ENCODE measurements at regions not wholly inside any gene's neighbourhood (a gene's known extent, or its start where the extent isn't known, plus 50 kb on each side); places are given as distances from the start of the nearest gene placed in this dataset.

- Mint-ChIP-seq H3K36me3 (no peaks in the 10 kb centered on the region), H3K27me3 (peaks cover 3% of the 10 kb centered on the region), H3K27ac (no peak overlapping the region), H3K4me3 (no peak overlapping the region), H3K4me1 (ENCODE audit: low read depth) (peaks cover 55% of the 10 kb centered on the region), H3K9me3 (no peaks in the 10 kb centered on the region)
- CTCF ChIA-PET = interaction anchor here (1.8 to 12.9 kb wide), 2 partner anchors 24 to 172 kb away, joined by 6 to 281 read pairs; no protein-coding TSS in a partner anchor
- intact Hi-C loops (cut with micrococcal nuclease) = no loop called here
- POLR2A ChIA-PET = no interaction called here
- DNase-seq = no peak
Measured at GRCh38 chr16:85991856-85992255, 92.9 kb downstream of the IRF8 start.

DNA sequence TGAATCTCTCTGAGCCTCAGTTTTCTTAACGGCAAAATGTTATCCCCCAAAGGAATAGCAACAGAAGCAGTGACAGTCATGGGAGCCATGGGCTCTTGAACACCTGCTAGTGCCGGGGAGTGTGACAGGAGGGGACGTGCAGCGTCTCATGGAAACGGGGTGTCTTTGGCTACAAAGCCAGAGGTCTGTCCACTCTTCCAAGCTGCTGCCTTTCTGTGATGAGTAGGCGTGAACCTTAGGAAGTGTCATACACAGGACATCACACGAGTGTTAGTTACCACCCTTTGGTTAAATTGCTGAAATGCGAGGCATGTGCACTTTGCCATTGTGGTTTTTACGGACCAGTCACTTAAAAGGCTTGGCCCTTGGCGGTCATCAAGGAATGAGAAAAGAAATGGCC lies 93.4 kb downstream of the IRF8 start:
- DNase-seq = no peak
- H3K36me3 Mint-ChIP-seq = no peaks in the 10 kb centered on the region
- no peak overlapping the region for H3K27ac Mint-ChIP-seq
- POLR2A ChIA-PET = no interaction called here
- H3K4me3 Mint-ChIP-seq = no peak overlapping the region
- CTCF ChIA-PET = interaction anchor here (0.6 to 12.9 kb wide), 2 partner anchors 81 to 172 kb away, joined by 5 to 281 read pairs; no protein-coding TSS in a partner anchor
- no peaks in the 10 kb centered on the region for H3K9me3 Mint-ChIP-seq
- H3K4me1 Mint-ChIP-seq (ENCODE audit: low read depth) = peaks cover 50% of the 10 kb centered on the region
- intact Hi-C loops (cut with micrococcal nuclease) = no loop called here
- H3K27me3 Mint-ChIP-seq = peaks cover 3% of the 10 kb centered on the region

DNA sequence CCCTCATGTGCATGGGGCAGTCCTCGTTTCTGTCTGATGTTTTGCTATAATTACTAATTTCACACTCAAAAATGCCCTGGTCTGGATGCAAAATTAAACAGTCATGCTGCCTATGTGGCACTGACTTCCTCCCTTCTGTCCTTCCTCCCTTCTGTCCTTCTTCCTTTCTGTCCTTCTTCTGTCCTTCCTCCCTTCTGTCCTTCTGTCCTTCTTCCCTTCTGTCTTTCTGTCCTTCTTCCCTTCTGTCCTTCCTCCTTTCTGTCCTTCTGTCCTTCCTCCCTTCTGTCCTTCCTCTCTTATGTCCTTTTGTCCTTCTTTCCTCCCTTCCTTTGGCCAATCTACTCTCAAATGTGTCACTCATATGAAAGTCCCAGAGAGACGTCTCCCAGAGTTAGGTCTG lies 93.8 kb downstream of the IRF8 start:
- ChIA-PET POLR2A (no interaction called here), CTCF (interaction anchor here (0.6 to 12.9 kb wide), 3 partner anchors 80 to 173 kb away, joined by 3 to 281 read pairs (median 5); no protein-coding TSS in a partner anchor)
- H3K27ac Mint-ChIP-seq = no peak overlapping the region
- H3K4me1 Mint-ChIP-seq (ENCODE audit: low read depth) = peaks cover 48% of the 10 kb centered on the region
- H3K9me3 Mint-ChIP-seq = no peaks in the 10 kb centered on the region
- intact Hi-C loops (cut with micrococcal nuclease) = no loop called here
- no peaks in the 10 kb centered on the region for H3K36me3 Mint-ChIP-seq
- H3K4me3 Mint-ChIP-seq = no peak overlapping the region
- peaks cover 3% of the 10 kb centered on the region for H3K27me3 Mint-ChIP-seq
- DNase-seq = no peak

GRCh38 chr16:85994492-85995490 lies 95.8 kb downstream of the IRF8 start:
- intact Hi-C loops (cut with micrococcal nuclease) = no loop called here
- POLR2A ChIA-PET = no interaction called here
- no peak for DNase-seq
- CTCF ChIA-PET = interaction anchor here (5.5 kb wide), 1 partner anchor 173 kb away, joined by 37 read pairs; no protein-coding TSS in a partner anchor
- H3K27me3 Mint-ChIP-seq = peaks cover 3% of the 10 kb centered on the region
- no peak overlapping the region for H3K4me3 Mint-ChIP-seq
- H3K27ac Mint-ChIP-seq = no peak overlapping the region
- no peaks in the 10 kb centered on the region for H3K9me3 Mint-ChIP-seq
- H3K4me1 Mint-ChIP-seq (ENCODE audit: low read depth) = peaks cover 41% of the 10 kb centered on the region
- H3K36me3 Mint-ChIP-seq = no peaks in the 10 kb centered on the region

GRCh38 chr16:85995541-85996423 lies 96.8 kb downstream of the IRF8 start:
- Mint-ChIP-seq H3K36me3 (no peaks in the 10 kb centered on the region), H3K27me3 (peaks cover 3% of the 10 kb centered on the region), H3K4me3 (no peak overlapping the region), H3K9me3 (no peaks in the 10 kb centered on the region), H3K27ac (no peak overlapping the region), H3K4me1 (ENCODE audit: low read depth) (peaks cover 32% of the 10 kb centered on the region)
- ChIA-PET CTCF (interaction anchor here (2.0 to 5.5 kb wide), 2 partner anchors 174 to 176 kb away, joined by 5 to 37 read pairs; no protein-coding TSS in a partner anchor), POLR2A (no interaction called here)
- intact Hi-C loops (cut with micrococcal nuclease) = no loop called here
- peak; percentile 52 for DNase-seq

DNA sequence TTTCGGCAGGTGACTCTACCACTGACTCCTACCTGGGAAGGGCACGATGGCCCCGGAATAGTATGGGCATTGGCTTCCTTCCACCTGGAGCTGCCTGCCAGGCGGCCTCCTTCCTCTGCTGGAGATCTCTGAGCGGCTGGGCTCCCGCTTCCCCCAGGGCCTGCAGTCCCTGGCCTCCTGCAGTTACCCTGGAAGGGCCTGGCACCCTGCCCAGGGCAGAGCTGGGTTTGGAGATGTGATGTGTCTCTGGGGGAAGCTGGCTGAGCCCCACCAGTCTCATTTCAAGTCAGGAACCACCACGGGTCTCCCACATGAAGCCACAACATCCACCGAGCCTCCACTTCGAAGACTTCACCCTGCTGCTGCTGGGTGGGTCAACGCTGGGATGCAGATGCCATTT lies 97.9 kb downstream of the IRF8 start:
- DNase-seq = no peak
- CTCF ChIA-PET = interaction anchor here (1.9 to 5.5 kb wide), 3 partner anchors 22 to 177 kb away, joined by 4 to 37 read pairs (median 5); no protein-coding TSS in a partner anchor
- Mint-ChIP-seq H3K27me3 (peaks cover 3% of the 10 kb centered on the region), H3K27ac (no peak overlapping the region), H3K9me3 (no peaks in the 10 kb centered on the region), H3K36me3 (no peaks in the 10 kb centered on the region), H3K4me3 (no peak overlapping the region), H3K4me1 (ENCODE audit: low read depth) (peaks cover 29% of the 10 kb centered on the region)
- POLR2A ChIA-PET = no interaction called here
- intact Hi-C loops (cut with micrococcal nuclease) = no loop called here

- no peak overlapping the region for H3K27ac Mint-ChIP-seq
- no peak for DNase-seq
- ChIA-PET POLR2A (interaction anchor here (0.6 to 1.6 kb wide), 3 partner anchors 9 to 166 kb away, joined by 3 to 8 read pairs (median 5); no protein-coding TSS in a partner anchor), CTCF (interaction anchor here (1.9 to 5.5 kb wide), 4 partner anchors 9 to 177 kb away, joined by 4 to 37 read pairs (median 10); no protein-coding TSS in a partner anchor)
- peaks cover 29% of the 10 kb centered on the region for H3K4me1 Mint-ChIP-seq (ENCODE audit: low read depth)
- H3K4me3 Mint-ChIP-seq = no peak overlapping the region
- intact Hi-C loops (cut with micrococcal nuclease) = no loop called here
- H3K36me3 Mint-ChIP-seq = no peaks in the 10 kb centered on the region
- H3K9me3 Mint-ChIP-seq = no peaks in the 10 kb centered on the region
- no peaks in the 10 kb centered on the region for H3K27me3 Mint-ChIP-seq
Measured at GRCh38 chr16:85998171-85998867, 99.4 kb downstream of the IRF8 start.

- no peaks in the 10 kb centered on the region for H3K36me3 Mint-ChIP-seq
- ChIA-PET CTCF (interaction anchor here (1.1 to 5.5 kb wide), 5 partner anchors 10 to 180 kb away, joined by 3 to 37 read pairs (median 9); no protein-coding TSS in a partner anchor), POLR2A (interaction anchor here (1.2 to 1.6 kb wide), 2 partner anchors 10 to 11 kb away, joined by 3 to 5 read pairs; no protein-coding TSS in a partner anchor)
- no peaks in the 10 kb centered on the region for H3K27me3 Mint-ChIP-seq
- peaks cover 29% of the 10 kb centered on the region for H3K4me1 Mint-ChIP-seq (ENCODE audit: low read depth)
- intact Hi-C loops (cut with micrococcal nuclease) = loop anchor here (1.0 kb wide), 1 partner anchor 11 kb away; no protein-coding TSS in a partner anchor
- no peak overlapping the region for H3K4me3 Mint-ChIP-seq
- H3K9me3 Mint-ChIP-seq = no peaks in the 10 kb centered on the region
- peak overlapping the region; percentile 0 for H3K27ac Mint-ChIP-seq
- DNase-seq = peak; percentile 44
Measured at GRCh38 chr16:85998868-85999729, 100.1 kb downstream of the IRF8 start.

DNA sequence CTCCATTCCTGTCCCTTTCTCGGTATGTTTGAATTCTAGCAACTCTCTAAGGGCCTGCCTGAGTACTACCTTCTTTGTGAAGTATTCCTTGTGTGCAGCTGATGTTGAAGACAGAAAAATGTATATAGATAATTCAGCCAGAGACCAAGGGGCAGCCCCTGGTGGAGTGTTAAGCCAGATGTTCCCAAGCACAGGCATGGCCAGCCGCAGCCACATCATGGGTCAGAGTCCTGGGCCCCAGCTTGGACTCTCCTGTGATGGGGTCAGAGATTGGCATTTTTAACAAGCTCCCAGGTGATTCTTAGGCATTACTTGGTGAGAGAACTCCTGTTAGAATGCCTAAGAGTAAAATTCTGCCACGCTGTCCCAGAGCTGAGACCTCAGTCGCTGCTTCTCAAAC lies 100.8 kb downstream of the IRF8 start:
- no peak for DNase-seq
- Mint-ChIP-seq H3K4me1 (ENCODE audit: low read depth) (peaks cover 29% of the 10 kb centered on the region), H3K4me3 (no peak overlapping the region), H3K9me3 (no peaks in the 10 kb centered on the region), H3K27ac (no peak overlapping the region), H3K36me3 (no peaks in the 10 kb centered on the region), H3K27me3 (no peaks in the 10 kb centered on the region)
- CTCF ChIA-PET = interaction anchor here (1.1 to 5.5 kb wide), 4 partner anchors 11 to 180 kb away, joined by 3 to 37 read pairs (median 10); no protein-coding TSS in a partner anchor
- POLR2A ChIA-PET = interaction anchor here (1.2 to 1.6 kb wide), 2 partner anchors 10 to 11 kb away, joined by 3 to 5 read pairs; no protein-coding TSS in a partner anchor
- intact Hi-C loops (cut with micrococcal nuclease) = loop anchor here (1.0 kb wide), 1 partner anchor 11 kb away; no protein-coding TSS in a partner anchor

DNA sequence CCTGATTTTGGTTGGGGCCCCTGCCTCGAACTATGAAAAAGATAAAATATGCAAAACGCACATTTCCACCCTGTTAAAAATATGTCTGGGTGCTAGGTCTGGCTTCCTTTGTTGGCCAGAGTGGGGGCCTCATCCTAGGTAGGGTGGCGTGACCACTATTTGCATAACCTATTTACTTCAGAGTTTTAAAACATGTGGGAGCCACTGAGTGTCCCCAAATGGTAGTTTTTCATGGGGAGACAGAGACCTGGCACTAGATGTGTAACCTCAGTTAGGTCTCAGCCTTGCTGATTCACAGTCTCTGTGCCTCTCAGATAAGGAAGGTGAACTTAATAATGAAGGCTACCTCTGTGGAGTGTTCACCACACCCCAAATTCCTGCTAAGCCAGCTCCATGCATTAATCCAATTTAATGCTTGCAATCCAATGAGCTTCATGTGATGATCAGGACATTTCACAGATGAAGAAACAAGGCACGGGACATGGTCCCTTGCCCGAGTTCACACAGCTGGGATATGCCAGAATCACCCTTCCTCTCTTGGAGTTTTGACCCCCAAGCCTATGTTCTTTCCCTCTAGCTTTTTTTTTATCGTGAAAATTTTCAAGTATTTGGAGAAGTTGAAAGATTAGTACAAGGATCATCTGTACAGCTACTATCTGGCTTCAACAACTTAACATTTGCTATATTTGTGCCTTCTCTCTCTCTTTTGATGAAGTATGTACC lies 103.4 kb downstream of the IRF8 start:
- Mint-ChIP-seq H3K27ac (no peak overlapping the region), H3K27me3 (no peaks in the 10 kb centered on the region), H3K4me3 (no peak overlapping the region), H3K4me1 (ENCODE audit: low read depth) (peaks cover 15% of the 10 kb centered on the region), H3K9me3 (no peaks in the 10 kb centered on the region), H3K36me3 (no peaks in the 10 kb centered on the region)
- no peak for DNase-seq
- POLR2A ChIA-PET = no interaction called here
- CTCF ChIA-PET = interaction anchor here (1.0 to 1.9 kb wide), 3 partner anchors 15 to 183 kb away, joined by 3 to 7 read pairs (median 7); no protein-coding TSS in a partner anchor
- intact Hi-C loops (cut with micrococcal nuclease) = no loop called here
